PFSK-1 (cell line): ENCODE measurements at regions not wholly inside any gene's neighbourhood (a gene's known extent, or its start where the extent isn't known, plus 50 kb on each side); places are given as distances from the start of the nearest gene placed in this dataset.

Source experiments
- FOXP2 ChIP-seq: optimal IDR thresholded peaks from 2 replicates; pipeline ENCODE3; 2011; ENCODE audit warnings: borderline replicate concordance, control low read depth, inconsistent platforms; ENCODE audit not compliant: insufficient read depth; ENCODE audit errors: extremely low read length, extremely low read depth
- POLR2AphosphoS5 ChIP-seq: IDR thresholded peaks from 2 replicates; pipeline ENCODE4 v1.6.1; 2012; ENCODE audit warnings: low read depth, mild to moderate bottlenecking, control low read depth, low read length, moderate library complexity
- REST ChIP-seq, 2 experiments: IDR thresholded peaks; 2 replicates each; pipeline versions ENCODE4 v1.6.1 to v1.8.0; 2011 to 2012; ENCODE audit warnings: low read depth in 2 of 2, low read length in 2 of 2, control low read depth in 1 of 2, inconsistent platforms in 1 of 2, mild to moderate bottlenecking in 1 of 2, moderate library complexity in 1 of 2; ENCODE audit not compliant: insufficient read depth in 1 of 2
- SIN3A ChIP-seq: IDR thresholded peaks from 2 replicates; pipeline ENCODE4 v1.6.1; 2012; ENCODE audit warnings: mild to moderate bottlenecking, low read length, moderate library complexity, borderline replicate concordance; ENCODE audit not compliant: insufficient read depth
- TAF1 ChIP-seq: IDR thresholded peaks from 2 replicates; pipeline ENCODE4 v1.6.1; 2012; ENCODE audit warnings: low read length, control low read depth, borderline replicate concordance; ENCODE audit not compliant: insufficient read depth

DNA sequence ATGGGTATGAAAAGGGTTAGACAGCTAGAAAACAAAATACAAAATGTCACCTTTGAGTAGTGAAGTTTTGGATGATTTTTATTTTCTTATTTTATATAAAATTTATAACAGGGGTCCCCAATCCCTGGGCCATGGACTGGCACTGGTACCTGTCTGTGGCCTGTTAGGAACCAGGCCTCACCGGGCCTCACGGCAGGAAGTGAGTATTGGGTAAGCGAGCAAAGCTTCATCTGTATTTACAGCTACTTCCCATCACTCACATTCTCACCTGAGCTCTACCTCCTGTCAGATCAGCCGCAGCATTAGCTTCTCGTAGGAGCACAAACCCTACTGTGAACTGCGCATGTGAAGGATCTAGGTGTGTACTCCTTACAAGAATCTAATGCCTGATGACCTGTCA lies 202.8 kb upstream of the TWIST2 start:
- TF ChIP-seq SIN3A, result no peak
- TF ChIP-seq REST (IDR thresholded peaks at IDR 0.05; ENCODE audit: insufficient read depth in 1 of 2, low read depth in 2 of 2, low read length in 2 of 2), result no peak
- no peak for TF ChIP-seq POLR2AphosphoS5
- TF ChIP-seq TAF1, result no peak

- no peak for TF ChIP-seq POLR2AphosphoS5
- no peak for TF ChIP-seq REST (IDR thresholded peaks at IDR 0.05; ENCODE audit: insufficient read depth in 1 of 2, low read depth in 2 of 2, low read length in 2 of 2)
- TF ChIP-seq TAF1, result no peak
- TF ChIP-seq SIN3A, result no peak
- no peak for TF ChIP-seq FOXP2
These were observed 202.2 kb upstream of the TWIST2 start for GRCh38 chr2:238645716-238646115.

- TF ChIP-seq REST (IDR thresholded peaks at IDR 0.05; ENCODE audit: insufficient read depth in 1 of 2, low read depth in 2 of 2, low read length in 2 of 2) (no peak), TAF1 (no peak), POLR2AphosphoS5 (no peak)
These were observed 201.6 kb upstream of the TWIST2 start for GRCh38 chr2:238646281-238646680.

- TF ChIP-seq FOXP2, result no peak
- no peak for TF ChIP-seq POLR2AphosphoS5
- no peak for TF ChIP-seq REST (IDR thresholded peaks at IDR 0.05; ENCODE audit: insufficient read depth in 1 of 2, low read depth in 2 of 2, low read length in 2 of 2)
- no peak for TF ChIP-seq SIN3A
- TF ChIP-seq TAF1, result no peak
These were observed 201.1 kb upstream of the TWIST2 start for GRCh38 chr2:238646803-238647202.

- no peak for TF ChIP-seq SIN3A
- no peak for TF ChIP-seq POLR2AphosphoS5
- TF ChIP-seq REST (IDR thresholded peaks at IDR 0.05; ENCODE audit: insufficient read depth in 1 of 2, low read depth in 2 of 2, low read length in 2 of 2), result no peak
- TF ChIP-seq FOXP2, result no peak
- no peak for TF ChIP-seq TAF1
These were observed 198.8 kb upstream of the TWIST2 start for GRCh38 chr2:238649123-238649522.
